NCI-H187 treated with DMSO at 0.1 percent for 48 hours (cell line): ENCODE measurements at regions not wholly inside any gene's neighbourhood (a gene's known extent, or its start where the extent isn't known, plus 50 kb on each side); places are given as distances from the start of the nearest gene placed in this dataset.

Experiments
- DNase-seq: peaks from one replicate; lab custom pipeline; 2025; lab: John Stamatoyannopoulos, UW

DNA sequence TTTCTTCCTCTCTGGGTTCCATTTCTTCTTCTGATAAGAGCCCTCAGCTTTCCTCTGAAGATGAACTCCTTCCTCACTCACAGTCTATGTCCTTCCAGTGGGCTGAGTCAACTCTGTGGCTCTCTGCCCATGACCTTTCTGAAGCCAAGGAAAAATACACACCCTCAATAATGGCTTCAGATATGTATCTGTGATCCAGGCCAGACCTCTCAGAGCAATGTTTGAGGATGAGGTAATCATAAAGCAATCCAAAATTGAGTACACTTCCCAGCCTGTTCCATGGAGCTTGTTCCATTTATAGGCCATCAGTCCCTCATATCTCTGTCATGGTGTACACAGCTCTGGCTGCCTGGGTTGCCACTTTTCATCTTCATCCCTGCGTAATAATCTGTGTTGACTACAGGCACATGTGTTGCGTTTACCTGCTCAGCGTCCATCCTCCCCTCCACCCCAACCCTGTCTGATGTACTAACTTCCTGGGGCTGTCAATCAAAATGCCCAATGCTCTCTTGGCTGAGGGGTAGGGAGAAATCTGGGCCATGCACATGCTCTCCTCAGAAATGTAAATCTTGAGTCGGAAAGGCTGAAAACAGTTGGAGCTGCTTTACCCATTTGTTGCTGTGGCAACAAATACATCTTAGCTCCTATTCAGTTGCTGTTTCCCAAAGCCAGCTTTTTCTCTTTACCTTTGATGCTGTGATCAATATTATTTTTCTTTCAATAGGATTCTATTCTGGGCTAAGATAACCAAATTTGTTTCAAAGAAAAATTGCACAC, 377.8 kb upstream of the TMEM132C start:
- no peak for DNase-seq

DNA sequence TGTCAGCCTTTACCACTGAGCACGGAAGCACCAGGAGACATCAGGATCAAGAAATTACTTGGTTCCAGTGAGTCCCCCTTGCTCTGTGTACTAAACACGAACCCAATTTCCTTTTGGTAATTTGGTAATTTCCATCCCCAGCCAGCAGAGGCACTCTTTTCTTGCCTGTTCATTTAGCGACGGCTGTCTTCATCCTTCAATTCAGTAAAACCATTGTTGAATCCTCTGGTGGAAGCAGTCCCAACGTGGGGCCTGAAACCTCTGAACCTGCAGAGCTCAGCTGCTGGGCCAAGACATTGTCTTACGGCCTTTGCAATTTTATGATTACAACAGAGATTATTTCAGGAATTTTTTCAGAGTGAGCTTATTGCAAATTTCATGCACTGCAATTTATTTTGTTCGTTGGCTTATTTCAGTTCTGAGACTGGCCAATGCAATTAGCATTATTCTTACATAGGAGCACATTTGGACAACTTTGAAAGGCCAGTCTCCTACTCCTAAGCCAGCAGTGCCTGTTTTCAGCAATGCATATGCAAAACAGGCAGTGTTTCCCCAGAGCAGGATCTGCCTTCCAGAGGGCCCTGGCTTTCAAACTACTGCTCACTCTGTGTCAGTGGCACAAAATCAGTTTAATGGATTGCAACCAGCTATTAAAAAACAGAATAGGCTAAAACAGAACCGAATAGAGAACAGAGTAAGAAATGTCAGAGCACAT, 372.9 kb upstream of the TMEM132C start:
- no peak for DNase-seq

DNA sequence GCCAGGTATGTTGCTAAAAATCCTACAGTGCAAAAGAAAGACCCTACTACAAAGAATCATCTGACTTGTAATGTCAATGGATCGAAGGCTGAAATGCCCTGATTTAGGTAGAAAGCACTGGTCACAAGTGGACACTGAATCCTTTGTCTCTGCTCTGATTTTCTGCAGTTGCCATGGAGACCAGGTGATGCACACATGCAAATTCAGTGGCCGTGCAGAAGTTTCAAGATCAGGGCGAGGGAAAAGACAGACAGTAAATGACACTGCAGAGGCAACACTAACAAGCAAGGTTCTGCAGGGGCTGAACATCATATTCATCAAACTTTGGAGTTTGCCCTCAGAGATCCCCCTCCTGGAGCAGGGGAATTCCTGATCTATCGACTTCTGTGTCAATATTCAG, 370.3 kb upstream of the TMEM132C start:
- no peak for DNase-seq

DNA sequence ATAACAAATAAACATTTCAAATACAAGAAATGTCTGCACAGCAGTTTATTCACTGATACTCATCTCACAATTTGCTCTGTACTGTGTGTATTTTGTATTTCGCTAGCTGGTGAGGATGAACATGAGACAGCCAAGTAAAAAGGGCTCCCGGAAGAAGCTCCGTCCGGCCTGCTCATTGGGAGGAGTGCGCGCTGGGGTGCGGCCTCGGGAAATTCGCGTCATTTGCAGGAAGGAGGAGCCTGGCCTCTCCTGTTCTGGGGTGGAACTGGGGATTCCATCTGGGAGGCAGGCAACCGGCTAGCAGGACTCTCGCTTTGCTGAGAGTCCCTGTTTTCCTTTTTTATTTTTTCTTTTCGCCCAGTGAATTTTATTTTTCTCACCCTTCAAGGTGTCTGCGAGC, 368.4 kb upstream of the TMEM132C start:
- DNase-seq, result no peak

DNA sequence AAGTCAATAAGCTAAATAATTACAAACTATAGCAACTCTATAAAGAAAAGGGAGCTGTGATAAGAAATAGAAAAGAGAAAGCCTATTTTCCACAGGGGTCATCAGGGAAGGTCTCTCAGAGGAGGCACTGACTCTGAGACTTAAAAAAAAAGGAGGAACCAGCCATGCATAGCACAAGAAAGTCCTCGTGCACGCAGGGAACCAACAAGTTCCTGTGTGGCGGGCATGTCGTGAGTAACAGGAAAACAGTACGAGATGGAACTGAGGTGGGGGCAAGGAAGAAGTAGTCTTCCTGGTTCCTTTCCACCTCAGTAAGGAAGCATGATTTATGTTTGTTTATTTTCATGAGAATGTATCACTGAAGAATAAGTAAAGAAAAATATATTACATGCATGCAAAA, 367.0 kb upstream of the TMEM132C start:
- no peak for DNase-seq

DNA sequence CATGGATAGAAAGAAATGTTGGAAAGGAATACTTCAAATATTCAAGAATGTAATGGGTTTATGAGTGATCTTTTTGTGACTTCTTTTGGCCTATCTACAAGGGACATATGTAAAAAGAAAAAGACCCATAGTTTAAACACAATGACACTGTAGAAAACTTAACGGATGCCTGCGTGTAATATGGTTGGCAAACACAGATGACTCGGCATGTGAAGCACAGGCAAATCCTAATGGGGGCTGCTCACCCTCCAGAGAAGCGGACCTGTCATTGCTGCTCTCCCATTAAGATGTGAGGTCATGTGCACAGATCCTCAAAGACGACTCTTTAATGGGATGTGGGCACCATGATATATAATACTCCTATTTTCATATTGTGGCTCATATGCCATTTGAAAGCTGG, 366.6 kb upstream of the TMEM132C start:
- no peak for DNase-seq

DNA sequence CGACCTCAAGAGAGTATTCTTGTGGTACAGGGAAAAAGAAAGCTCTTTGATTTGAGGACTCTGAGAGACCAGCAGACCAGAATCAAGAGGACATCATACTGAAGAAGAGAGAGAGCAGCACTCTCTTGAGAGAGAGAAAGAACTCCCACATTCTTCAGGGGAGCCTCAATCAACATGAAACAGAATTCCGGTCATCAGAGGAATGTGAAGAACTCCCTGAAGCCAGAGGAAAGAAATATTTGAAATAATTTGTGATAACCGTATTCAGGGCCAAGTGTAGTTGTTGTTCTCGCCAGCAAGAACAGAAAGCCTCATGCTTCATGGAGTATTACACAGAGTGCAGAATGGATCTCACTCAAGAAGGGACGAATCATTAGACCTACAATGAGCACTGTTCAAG, 363.8 kb upstream of the TMEM132C start:
- no peak for DNase-seq

DNA sequence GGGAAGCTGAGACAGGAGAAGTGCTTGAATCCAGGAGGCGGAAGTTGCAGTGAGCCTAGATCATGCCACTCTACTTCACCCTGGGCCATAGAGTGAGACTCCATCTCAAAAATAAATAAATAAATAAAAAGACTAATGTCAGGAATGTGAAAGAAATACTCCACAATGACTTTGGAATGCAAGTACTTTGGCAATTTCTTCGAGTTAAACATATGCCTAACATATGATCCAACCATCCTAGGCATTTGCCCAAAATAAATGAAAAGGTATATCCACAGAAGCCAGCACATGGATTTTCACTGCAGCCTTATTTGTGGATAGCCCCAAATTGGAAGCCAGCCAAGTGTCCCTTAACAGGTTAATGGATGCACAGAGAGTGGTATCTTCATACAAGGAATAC, 357.9 kb upstream of the TMEM132C start:
- DNase-seq, result no peak

DNA sequence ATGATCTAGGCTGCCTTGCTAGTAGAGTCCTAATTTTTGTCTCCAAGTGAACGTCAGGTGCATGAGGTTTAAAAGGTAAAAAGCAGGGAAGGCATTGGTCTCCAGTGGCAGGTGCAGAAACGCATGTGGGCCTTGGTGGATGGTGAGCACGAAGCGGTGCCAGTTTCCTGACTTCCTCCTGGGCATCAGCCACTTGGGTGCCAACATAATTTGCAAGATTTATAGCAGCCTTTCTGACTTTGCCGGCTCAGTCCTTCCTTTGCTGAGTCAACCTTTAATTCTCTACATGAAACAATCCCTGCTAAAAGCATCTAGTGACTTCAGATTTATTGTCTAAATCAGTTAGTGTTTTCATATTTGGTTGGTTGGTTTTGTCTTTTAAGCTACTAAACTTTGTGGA, 355.7 kb upstream of the TMEM132C start:
- no peak for DNase-seq

DNA sequence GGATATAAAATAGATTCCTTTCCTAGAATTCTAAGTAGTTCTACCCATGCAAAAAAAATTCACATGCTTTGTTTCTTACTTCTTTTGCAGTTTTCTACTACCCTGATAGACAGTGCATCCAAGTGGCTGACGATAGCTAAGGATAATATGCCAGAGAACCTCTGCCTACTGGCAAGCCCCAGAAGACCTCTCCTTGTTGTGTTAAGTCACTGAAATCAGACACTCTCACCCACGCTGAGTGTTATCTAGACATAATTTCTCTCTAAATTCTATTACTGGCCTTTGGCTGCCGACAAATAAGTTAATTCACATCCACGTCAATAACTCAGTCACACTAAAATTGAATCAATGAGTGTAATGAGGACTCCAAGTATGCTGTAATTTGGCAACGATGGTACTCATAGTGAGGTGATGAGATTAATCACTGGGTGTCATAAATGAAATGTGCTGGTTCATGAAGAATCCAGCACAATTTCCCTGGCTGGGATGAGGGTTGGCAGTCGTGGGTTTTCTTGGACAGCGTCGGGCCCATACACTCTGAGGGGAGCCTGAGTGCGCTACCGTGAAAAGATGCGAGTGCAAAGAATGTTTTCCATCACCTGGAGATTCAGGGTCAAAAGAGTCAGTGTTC, 354.8 kb upstream of the TMEM132C start:
- no peak for DNase-seq

DNA sequence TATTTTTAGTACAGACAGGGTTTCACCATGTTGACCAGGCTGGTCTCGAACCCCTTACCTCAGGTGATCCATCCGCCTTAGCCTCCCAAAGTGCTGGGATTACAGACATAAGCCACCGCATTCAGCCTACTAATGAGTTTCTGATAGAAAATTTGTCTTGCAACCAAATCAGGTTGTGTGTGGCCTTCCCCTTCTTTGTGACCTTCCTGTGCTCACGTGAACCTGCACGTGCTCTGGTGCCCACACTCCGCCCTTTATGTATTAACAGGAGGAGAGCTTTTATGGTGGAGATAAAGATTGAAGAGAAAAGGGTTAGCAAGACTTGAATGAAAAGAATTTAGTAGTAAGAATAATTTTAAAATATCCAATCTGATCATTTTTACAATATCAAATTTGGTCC, 343.5 kb upstream of the TMEM132C start:
- DNase-seq, result no peak

DNA sequence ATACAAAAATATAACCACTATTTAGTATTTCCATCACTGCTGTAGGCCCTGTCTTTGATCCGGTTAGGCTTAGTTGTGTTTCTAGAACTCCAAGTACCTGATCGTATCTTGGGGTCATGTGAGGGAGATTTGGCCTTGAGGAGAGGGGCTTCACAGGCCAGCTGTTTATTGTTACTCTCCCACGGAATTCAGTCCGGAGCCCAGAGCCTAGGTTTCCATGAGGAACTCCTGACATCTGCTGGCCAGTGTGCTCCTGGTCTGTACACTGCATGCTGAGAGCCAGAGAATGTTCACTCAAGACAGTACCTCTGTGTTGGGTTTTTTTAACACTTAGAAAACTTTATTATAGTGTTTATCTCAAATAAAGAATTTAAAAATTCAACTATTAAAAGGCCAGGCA, 341.0 kb upstream of the TMEM132C start:
- DNase-seq, result no peak

DNA sequence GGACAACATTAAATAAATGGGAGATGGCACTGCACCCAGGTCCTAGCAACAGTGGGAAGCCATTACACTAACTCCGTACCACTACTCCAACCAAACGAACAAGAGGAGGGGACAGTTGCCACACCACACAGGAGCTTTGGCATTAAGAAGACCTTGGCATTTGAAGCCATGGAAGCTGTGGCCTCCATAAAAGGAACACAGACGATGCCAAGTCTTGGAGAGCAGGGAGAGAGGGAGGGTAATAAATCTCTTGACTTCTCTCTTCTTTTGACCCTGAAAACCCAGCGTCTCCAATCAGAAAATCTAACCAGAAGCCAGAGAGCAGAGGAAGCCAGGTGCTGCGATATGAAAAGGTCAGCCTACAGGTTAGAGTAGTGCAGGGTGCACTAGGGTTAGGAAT, 338.8 kb upstream of the TMEM132C start:
- DNase-seq, result no peak

DNA sequence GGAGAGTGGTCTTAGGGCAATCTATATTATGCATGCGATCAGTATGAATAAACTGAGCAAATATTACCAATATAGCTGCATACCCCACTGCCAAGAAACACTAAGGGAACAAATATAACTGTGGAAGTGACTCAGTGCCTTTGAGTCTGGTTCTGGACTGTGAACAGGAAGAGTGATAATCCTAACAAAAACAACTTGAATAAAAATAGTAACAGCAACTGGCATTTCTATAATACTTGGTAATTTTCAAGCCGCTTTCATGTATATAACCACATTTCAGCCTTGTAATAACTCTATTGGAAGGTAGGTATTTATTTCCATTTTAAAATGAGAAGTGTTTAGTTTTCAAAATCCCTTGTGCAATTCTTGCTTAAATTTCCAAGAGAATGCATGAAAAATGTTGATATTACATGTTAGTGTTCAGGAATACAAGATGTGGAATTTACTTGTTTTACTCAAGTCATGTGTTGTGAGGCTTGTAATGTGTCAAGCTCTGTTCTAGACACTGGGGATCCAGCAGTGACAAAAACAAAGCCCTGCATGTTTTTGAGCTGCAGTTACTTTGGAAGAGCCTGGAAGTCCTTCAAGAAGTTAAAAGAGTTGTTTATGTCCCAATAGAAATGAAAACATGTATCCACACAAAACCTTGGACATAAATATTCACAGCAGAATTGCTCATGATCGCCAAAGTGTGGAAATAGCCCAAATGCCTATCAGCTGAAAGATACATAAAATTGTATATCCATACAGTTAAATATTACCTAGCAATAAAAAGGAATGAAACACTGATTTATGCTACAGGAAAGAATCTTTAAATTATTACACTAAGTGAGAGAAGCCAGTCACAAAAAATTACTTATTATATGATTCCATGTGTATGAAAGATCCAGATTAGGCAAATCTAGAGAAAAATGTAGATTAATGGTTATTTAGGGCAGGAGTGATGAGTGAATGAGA, 338.1 kb upstream of the TMEM132C start:
- DNase-seq, result no peak

DNA sequence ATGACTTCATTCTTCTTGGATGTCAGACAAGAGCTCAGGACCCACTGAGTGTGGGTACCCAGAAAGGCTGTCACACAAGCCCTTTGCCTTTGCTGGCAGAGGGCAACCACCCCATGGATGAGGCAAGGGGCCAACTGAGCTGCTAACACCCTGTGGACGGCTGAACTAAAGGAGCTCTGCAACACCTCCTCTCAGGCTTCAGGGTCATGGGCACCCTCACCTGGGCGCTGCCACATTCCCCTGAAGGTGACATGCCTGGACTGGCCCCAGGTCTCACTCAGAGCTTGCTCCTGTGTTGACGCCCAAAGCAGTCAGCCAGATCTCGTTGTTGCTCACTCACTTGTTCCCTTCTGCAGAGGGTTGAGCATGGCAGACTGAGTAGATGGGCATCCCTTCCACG, 336.8 kb upstream of the TMEM132C start:
- no peak for DNase-seq

DNA sequence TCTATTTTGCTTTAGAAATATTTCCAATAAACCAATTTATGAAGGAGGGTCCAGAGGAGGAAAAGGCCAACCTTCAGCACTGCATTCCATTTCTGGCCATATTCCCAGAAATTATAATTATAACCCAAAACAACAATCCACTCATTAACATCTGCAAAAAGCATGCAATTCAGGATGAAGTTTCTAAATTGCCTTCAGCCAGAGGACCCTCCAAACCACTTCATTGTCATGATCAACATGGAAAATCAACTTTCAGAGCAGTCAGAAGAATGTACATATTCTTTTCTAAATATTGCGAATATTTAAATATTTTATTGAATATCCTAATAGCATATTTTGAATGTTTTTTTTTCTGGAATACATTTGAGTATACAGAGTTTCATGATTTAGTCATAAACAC, 332.6 kb upstream of the TMEM132C start:
- DNase-seq, result no peak

DNA sequence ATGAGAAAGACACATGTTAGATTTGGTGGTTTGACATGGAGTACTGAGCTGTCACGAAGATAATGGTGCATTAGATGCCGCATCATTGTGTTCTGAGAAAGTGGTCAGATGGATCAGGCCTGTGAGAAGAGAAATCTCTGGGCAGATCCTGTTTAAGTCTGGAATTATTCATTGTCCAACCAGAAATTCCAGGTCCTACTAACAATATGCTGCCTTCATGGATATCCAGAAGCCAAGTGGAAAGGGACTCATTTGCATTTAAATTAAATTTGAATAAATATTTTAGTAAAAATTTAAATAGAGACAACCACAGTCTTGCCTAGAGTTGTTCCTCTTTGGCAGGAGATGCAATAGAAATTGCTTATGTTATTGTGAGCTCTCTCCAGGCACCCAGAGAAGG, 330.5 kb upstream of the TMEM132C start:
- DNase-seq, result no peak

DNA sequence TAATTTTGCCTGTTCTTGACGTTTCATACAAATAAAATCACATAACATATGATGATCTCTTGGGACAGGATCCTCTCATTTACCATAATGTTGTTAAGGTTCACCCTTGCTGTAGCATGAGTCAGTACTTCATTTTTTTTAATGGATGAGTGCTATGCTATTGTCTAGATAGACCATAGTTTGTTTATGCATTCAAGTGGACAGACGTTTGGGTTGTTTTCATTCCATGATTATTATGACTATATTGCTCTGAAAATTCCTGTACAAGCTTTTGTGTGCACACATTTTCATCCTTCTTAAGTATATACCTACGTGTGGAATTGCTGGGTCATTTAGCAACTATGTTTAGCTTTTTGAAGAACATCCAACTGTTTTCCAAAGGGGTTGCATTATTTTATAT, 325.6 kb upstream of the TMEM132C start:
- DNase-seq, result no peak

DNA sequence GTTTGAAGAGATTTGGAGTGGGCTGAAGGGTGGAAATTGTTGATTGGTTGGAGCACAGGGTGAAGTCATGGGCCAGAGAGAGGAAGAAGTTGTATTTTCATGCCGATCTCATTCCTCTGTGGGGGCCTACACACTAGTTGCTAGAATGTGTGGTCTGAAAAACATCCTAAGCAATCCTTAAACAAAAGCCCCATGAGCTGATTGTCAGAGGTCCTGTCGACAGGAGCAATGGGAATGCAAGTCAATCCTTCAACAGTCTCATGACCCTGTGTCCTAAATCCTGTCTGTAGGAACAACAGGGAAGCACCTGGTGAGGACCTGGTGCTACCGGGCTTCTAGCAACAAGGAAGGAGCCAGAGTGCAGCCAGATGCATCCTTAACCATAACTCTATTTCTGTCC, 324.0 kb upstream of the TMEM132C start:
- DNase-seq, result no peak

DNA sequence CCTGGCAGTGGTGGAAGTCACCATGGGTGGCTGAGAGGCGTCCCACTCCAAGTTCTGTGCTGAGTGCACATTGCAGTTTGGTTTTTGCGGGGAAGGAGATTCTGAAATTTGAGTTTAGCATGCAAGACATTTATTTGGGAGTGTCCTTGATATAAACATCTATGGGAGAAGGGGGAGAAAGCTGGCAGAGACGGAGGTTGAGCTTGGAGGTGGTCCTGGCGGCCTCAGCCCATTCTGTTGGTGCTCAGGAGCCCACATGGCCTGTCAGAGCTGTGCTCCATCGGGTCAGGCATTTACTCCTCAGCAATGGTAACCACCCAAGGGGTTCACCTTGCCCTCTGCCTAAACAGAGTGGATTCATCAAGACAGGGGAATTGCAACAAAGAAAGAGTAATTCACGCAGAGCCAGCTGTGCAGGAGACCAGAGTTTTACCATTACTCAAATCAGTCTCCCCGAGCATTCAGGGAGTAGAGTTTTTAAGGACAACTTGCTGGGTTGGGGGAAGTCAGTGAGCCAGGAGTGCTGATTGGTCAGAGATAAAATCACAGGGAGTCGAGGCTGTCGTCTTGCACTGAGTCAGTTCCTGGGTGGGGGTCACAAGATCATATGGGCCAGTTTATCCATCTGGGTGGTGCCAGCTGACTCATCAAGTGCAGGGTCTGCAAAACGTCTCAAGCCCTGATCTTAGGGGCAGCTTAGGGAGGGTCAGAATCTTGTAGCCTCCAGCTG, 323.3 kb upstream of the TMEM132C start:
- DNase-seq, result no peak

DNA sequence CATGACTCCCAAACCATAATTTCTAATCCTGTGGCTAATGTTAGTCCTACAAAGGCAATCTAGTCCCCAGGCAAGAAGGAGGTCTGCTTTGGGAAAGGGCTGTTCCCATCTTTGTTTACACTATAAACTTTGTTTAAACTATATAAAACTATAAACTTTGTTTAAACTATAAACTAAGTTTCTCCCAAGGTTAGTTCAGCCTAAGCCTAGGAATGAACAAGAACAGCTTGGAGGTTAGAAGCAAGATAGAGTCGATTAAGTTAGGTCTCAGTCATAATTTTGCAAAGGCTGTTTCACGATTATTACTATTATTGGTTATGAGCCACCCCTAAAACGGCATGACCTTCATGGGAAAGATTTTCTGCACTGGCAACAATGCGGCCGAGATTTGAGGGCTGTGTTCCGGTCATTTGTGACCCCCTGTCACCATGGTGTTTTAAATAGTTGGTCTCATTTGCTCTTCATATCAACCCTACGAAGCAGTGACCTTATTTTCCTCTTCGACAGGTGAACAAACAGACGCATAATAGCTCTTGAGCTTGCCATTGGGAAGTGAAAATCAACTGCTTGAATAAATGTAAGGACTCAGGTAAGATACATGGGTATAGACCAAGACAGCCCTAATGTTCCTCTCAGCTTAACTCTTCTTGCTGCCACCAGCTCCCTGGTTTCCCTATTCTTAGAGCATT, 322.6 kb upstream of the TMEM132C start:
- no peak for DNase-seq
